ENCODE measurements at regions not wholly inside any gene's neighbourhood (a gene's known extent, or its start where the extent isn't known, plus 50 kb on each side); places are given as distances from the start of the nearest gene placed in this dataset.

- TF ChIP-seq TCF4 (CRISPR knock-in tag; IDR thresholded peaks at IDR 0.05; ENCODE audit: borderline replicate concordance) (no peak), PPARA (CRISPR knock-in tag; IDR thresholded peaks at IDR 0.05; ENCODE audit: borderline replicate concordance) (no peak), ARNTL (CRISPR knock-in tag; IDR thresholded peaks at IDR 0.05; ENCODE audit: borderline replicate concordance, low read depth) (no peak), BACH2 (CRISPR knock-in tag; IDR thresholded peaks at IDR 0.05; ENCODE audit: borderline replicate concordance) (no peak), ISL1 (CRISPR knock-in tag; IDR thresholded peaks at IDR 0.05) (no peak), ZNF565 (CRISPR knock-in tag; conservative IDR thresholded peaks at IDR 0.05; ENCODE audit: low read depth) (no peak), CSRNP3 (CRISPR knock-in tag; IDR thresholded peaks at IDR 0.05) (no peak), ZFP30 (CRISPR knock-in tag; IDR thresholded peaks at IDR 0.05) (no peak), TOX (CRISPR knock-in tag; IDR thresholded peaks at IDR 0.05; ENCODE audit: borderline replicate concordance) (no peak), GLIS3 (CRISPR knock-in tag; IDR thresholded peaks at IDR 0.05) (no peak)
- TF ChIP-seq, protein P1, sequence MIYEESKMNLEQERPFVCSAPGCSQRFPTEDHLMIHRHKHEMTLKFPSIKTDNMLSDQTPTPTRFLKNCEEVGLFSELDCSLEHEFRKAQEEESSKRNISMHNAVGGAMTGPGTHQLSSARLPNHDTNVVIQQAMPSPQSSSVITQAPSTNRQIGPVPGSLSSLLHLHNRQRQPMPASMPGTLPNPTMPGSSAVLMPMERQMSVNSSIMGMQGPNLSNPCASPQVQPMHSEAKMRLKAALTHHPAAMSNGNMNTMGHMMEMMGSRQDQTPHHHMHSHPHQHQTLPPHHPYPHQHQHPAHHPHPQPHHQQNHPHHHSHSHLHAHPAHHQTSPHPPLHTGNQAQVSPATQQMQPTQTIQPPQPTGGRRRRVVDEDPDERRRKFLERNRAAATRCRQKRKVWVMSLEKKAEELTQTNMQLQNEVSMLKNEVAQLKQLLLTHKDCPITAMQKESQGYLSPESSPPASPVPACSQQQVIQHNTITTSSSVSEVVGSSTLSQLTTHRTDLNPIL (CRISPR knock-in tag; IDR thresholded peaks at IDR 0.05; ENCODE audit: low read depth): no peak
- TF ChIP-seq, protein P2, sequence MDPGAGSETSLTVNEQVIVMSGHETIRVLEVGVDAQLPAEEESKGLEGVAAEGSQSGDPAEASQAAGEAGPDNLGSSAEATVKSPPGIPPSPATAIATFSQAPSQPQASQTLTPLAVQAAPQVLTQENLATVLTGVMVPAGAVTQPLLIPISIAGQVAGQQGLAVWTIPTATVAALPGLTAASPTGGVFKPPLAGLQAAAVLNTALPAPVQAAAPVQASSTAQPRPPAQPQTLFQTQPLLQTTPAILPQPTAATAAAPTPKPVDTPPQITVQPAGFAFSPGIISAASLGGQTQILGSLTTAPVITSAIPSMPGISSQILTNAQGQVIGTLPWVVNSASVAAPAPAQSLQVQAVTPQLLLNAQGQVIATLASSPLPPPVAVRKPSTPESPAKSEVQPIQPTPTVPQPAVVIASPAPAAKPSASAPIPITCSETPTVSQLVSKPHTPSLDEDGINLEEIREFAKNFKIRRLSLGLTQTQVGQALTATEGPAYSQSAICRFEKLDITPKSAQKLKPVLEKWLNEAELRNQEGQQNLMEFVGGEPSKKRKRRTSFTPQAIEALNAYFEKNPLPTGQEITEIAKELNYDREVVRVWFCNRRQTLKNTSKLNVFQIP (CRISPR knock-in tag; IDR thresholded peaks at IDR 0.05; ENCODE audit: borderline replicate concordance, low read depth): no peak
- TF ChIP-seq, protein P3, sequence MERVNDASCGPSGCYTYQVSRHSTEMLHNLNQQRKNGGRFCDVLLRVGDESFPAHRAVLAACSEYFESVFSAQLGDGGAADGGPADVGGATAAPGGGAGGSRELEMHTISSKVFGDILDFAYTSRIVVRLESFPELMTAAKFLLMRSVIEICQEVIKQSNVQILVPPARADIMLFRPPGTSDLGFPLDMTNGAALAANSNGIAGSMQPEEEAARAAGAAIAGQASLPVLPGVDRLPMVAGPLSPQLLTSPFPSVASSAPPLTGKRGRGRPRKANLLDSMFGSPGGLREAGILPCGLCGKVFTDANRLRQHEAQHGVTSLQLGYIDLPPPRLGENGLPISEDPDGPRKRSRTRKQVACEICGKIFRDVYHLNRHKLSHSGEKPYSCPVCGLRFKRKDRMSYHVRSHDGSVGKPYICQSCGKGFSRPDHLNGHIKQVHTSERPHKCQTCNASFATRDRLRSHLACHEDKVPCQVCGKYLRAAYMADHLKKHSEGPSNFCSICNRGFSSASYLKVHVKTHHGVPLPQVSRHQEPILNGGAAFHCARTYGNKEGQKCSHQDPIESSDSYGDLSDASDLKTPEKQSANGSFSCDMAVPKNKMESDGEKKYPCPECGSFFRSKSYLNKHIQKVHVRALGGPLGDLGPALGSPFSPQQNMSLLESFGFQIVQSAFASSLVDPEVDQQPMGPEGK (CRISPR knock-in tag; IDR thresholded peaks at IDR 0.05; ENCODE audit: borderline replicate concordance): no peak
Observed at GRCh38 chrX:110410603-110411002, 52.0 kb downstream of the RTL9 start.
